ENCODE measurements at regions not wholly inside any gene's neighbourhood (a gene's known extent, or its start where the extent isn't known, plus 50 kb on each side); places are given as distances from the start of the nearest gene placed in this dataset.
"Not testable (repeated sequence)": the region's sequence is repeated elsewhere in the genome, so short reads cannot be mapped to it uniquely, and the experiment has no call there.

GRCh38 chr10:109809954-109810353, 113.4 kb downstream of the XPNPEP1 start:
- DNase-seq (ENCODE audit: extremely low spot score); CTCF ChIA-PET: not testable (repeated sequence)
- POLR2A ChIA-PET: interaction anchor here (0.7 kb wide), 1 partner anchor 220 kb away, joined by 3 read pairs; no protein-coding TSS in a partner anchor

GRCh38 chr10:109801191-109801590, 122.1 kb downstream of the XPNPEP1 start:
- DNase-seq (ENCODE audit: extremely low spot score); POLR2A ChIA-PET; CTCF ChIA-PET: not testable (repeated sequence)

GRCh38 chr10:109790647-109791046, 132.7 kb downstream of the XPNPEP1 start:
- DNase-seq (ENCODE audit: extremely low spot score): no peak
- ChIA-PET POLR2A (no interaction called here), CTCF (no interaction called here)
- no peak for TF ChIP-seq CTCF (IDR thresholded peaks at IDR 0.05; ENCODE audit: control extremely low read depth, extremely low read depth, low read depth, missing control alignments)

- DNase-seq (ENCODE audit: extremely low spot score): no peak
- TF ChIP-seq CTCF (IDR thresholded peaks at IDR 0.05; ENCODE audit: control extremely low read depth, extremely low read depth, low read depth, missing control alignments): no peak
- CTCF ChIA-PET: interaction anchor here (4.1 kb wide), 1 partner anchor 10 kb away, joined by 18 read pairs; no protein-coding TSS in a partner anchor
- POLR2A ChIA-PET: no interaction called here
These were observed 139.1 kb downstream of the XPNPEP1 start for GRCh38 chr10:109784236-109784635.

- TF ChIP-seq CTCF (IDR thresholded peaks at IDR 0.05; ENCODE audit: control extremely low read depth, extremely low read depth, low read depth, missing control alignments): no peak
- POLR2A ChIA-PET: no interaction called here
- CTCF ChIA-PET: interaction anchor here (4.1 kb wide), 1 partner anchor 10 kb away, joined by 18 read pairs; no protein-coding TSS in a partner anchor
- no peak for DNase-seq (ENCODE audit: extremely low spot score)
These were observed 140.0 kb downstream of the XPNPEP1 start for GRCh38 chr10:109783286-109783685.

- DNase-seq (ENCODE audit: extremely low spot score): no peak
- CTCF ChIA-PET: interaction anchor here (1.7 kb wide), 1 partner anchor 23 kb away, joined by 4 read pairs; no protein-coding TSS in a partner anchor
- POLR2A ChIA-PET: no interaction called here
- TF ChIP-seq CTCF (IDR thresholded peaks at IDR 0.05; ENCODE audit: control extremely low read depth, extremely low read depth, low read depth, missing control alignments): no peak
These were observed 142.3 kb downstream of the XPNPEP1 start for GRCh38 chr10:109780997-109781396.

GRCh38 chr10:109778993-109779392, 144.3 kb downstream of the XPNPEP1 start:
- no peak for DNase-seq (ENCODE audit: extremely low spot score)
- CTCF ChIA-PET: no interaction called here
- POLR2A ChIA-PET: no interaction called here
- TF ChIP-seq CTCF (IDR thresholded peaks at IDR 0.05; ENCODE audit: control extremely low read depth, extremely low read depth, low read depth, missing control alignments): no peak

GRCh38 chr10:109774121-109774440, 149.2 kb downstream of the XPNPEP1 start:
- ChIA-PET POLR2A (no interaction called here), CTCF (interaction anchor here (1.1 to 2.5 kb wide), 8 partner anchors 9 to 904 kb away, joined by 3 to 18 read pairs (median 4); no protein-coding TSS in a partner anchor)

More at GRCh38 chr10:109774121-109774440, 149.2 kb downstream of the XPNPEP1 start:
- no peak for DNase-seq (ENCODE audit: extremely low spot score)
- TF ChIP-seq CTCF (IDR thresholded peaks at IDR 0.05; ENCODE audit: control extremely low read depth, extremely low read depth, low read depth, missing control alignments): no peak

Data from GM10248 (cell line).